Endothelial cell of umbilical vein (primary cell): ENCODE measurements at regions not wholly inside any gene's neighbourhood (a gene's known extent, or its start where the extent isn't known, plus 50 kb on each side); places are given as distances from the start of the nearest gene placed in this dataset.

Experiments
- BruUV-seq: library from RNA; stranded (reverse); fragments of 400-500 nt; replicated peaks from 2 replicates; lab custom pipeline; 2021; lab: Mats Ljungman, UMichigan
- CTCF ChIA-PET: fragments of 300-600, 350-600 bp; sonication (Branson Sonifier 250); formaldehyde crosslinking; loops from one replicate; lab custom pipeline; 2021; ENCODE audit warnings: antibody characterized with exemption, inconsistent platforms; lab: Charles Lee
- POLR2A ChIA-PET: fragments of 300-600, 350-600 bp; sonication (Branson Sonifier 250); formaldehyde crosslinking; loops from one replicate; lab custom pipeline; 2021; ENCODE audit warnings: antibody characterized with exemption, inconsistent platforms; lab: Charles Lee
- DNase-seq: peaks from one replicate; pipeline ENCODE4 v3.0.0-alpha.2; 2011; ENCODE audit warnings: low read depth, low spot score
- FAIRE-seq: peaks from 2 replicates; lab custom pipeline; 2011; peaks lifted over from hg19 to GRCh38; lab: Jason Lieb, UNC
- H2AFZ ChIP-seq: 2 replicates; pipeline ENCODE4 v1.6.0; 2012; ENCODE audit warnings: low read depth, low read length, control low read depth, inconsistent platforms
- H3K27ac ChIP-seq: 2 replicates; pipeline ENCODE4 v1.5.1; 2011; ENCODE audit warnings: low read depth, mild to moderate bottlenecking, control low read depth, low read length, moderate library complexity; ENCODE audit not compliant: insufficient read depth
- H3K27me3 ChIP-seq, 2 experiments: 2 replicates each; pipeline versions ENCODE4 v1.6.0 to v1.6.1; 2011; ENCODE audit warnings: low read length in 2 of 2, mixed read lengths in 1 of 2; ENCODE audit not compliant: control insufficient read depth in 2 of 2, insufficient read depth in 2 of 2
- H3K36me3 ChIP-seq, 2 experiments: 2 replicates in 1 of 2; 3 replicates in 1 of 2; pipeline ENCODE4 v1.5.1; 2011; ENCODE audit warnings: low read length in 2 of 2, mild to moderate bottlenecking in 1 of 2, moderate library complexity in 1 of 2; ENCODE audit not compliant: control insufficient read depth in 2 of 2, insufficient read depth in 2 of 2; ENCODE audit errors: extremely low read depth in 1 of 2
- H3K4me1 ChIP-seq: 3 replicates; pipeline ENCODE4 v1.5.1; 2011; ENCODE audit warnings: mild to moderate bottlenecking, low read length; ENCODE audit not compliant: control insufficient read depth, insufficient read depth; ENCODE audit errors: extremely low read depth
- H3K4me2 ChIP-seq: 2 replicates; pipeline ENCODE4 v1.6.1; 2011; ENCODE audit warnings: low read length, control low read depth, mixed read lengths; ENCODE audit not compliant: insufficient read depth
- H3K4me3 ChIP-seq, 3 experiments: fragments of 200-600 bp in 1 of 3; sonication (generic), shearing (Covaris generic) in 1 of 3; replicated peaks in 1 of 3; 2 replicates each; pipeline ENCODE4 v1.5.1; 2011 to 2016; ENCODE audit warnings: control low read depth in 3 of 3, low read length in 3 of 3, mild to moderate bottlenecking in 2 of 3, inconsistent platforms in 1 of 3, low read depth in 1 of 3, moderate library complexity in 1 of 3; ENCODE audit not compliant: insufficient read depth in 1 of 3
- H3K79me2 ChIP-seq: 2 replicates; pipeline ENCODE4 v1.6.0; 2012; ENCODE audit warnings: low read length, inconsistent platforms; ENCODE audit not compliant: control insufficient read depth, insufficient read depth
- H3K9ac ChIP-seq: replicated peaks from 2 replicates; pipeline ENCODE3; 2011; ENCODE audit warnings: low read length, control low read depth; ENCODE audit not compliant: insufficient read depth; ENCODE audit errors: extremely low read depth
- H3K9me1 ChIP-seq: replicated peaks from 3 replicates; pipeline ENCODE4 v1.6.0; 2011; ENCODE audit warnings: mild to moderate bottlenecking, low read length; ENCODE audit not compliant: control insufficient read depth, insufficient read depth; ENCODE audit errors: extremely low read depth
- H3K9me3 ChIP-seq: replicated peaks from 2 replicates; pipeline ENCODE4 v1.5.1; 2012; ENCODE audit warnings: low read length, inconsistent platforms; ENCODE audit not compliant: control insufficient read depth, insufficient read depth
- H4K20me1 ChIP-seq: replicated peaks from 2 replicates; pipeline ENCODE3; 2011; ENCODE audit warnings: mild to moderate bottlenecking, low read length; ENCODE audit not compliant: control insufficient read depth, insufficient read depth; ENCODE audit errors: extremely low read depth
- CTCF ChIP-seq, 2 donors: IDR thresholded peaks; 1 replicate in 1 of 2; 2 replicates in 1 of 2; pipeline ENCODE4 v1.5.1; 2011; ENCODE audit warnings: low read length in 2 of 2, mild to moderate bottlenecking in 2 of 2, moderate library complexity in 2 of 2, control low read depth in 1 of 2, inconsistent platforms in 1 of 2, low read depth in 1 of 2; ENCODE audit not compliant: insufficient read depth in 1 of 2; ENCODE audit errors: extremely low read depth in 1 of 2
- EZH2 ChIP-seq: IDR thresholded peaks from 2 replicates; pipeline ENCODE4 v1.6.1; 2012; ENCODE audit warnings: borderline replicate concordance, low read depth, mild to moderate bottlenecking, moderate library complexity, low read length, inconsistent platforms; ENCODE audit not compliant: severe bottlenecking
- FOS ChIP-seq: IDR thresholded peaks from 2 replicates; pipeline ENCODE4 v1.6.1; 2011; ENCODE audit warnings: mild to moderate bottlenecking, low read length, moderate library complexity, borderline replicate concordance; ENCODE audit not compliant: insufficient read depth
- GATA2 ChIP-seq: IDR thresholded peaks from 2 replicates; pipeline ENCODE4 v1.7.0; 2011; ENCODE audit warnings: low read depth, mild to moderate bottlenecking, moderate library complexity, mixed read lengths, low read length; ENCODE audit not compliant: insufficient read length, insufficient read depth
- JUN ChIP-seq: IDR thresholded peaks from 2 replicates; pipeline ENCODE4 v1.6.1; 2011; ENCODE audit warnings: borderline replicate concordance, low read depth; ENCODE audit not compliant: insufficient read length, insufficient read depth
- MYC ChIP-seq: IDR thresholded peaks from one replicate; pipeline ENCODE4 v1.6.1; 2011; ENCODE audit warnings: mild to moderate bottlenecking, low read depth, low read length
- POLR2A ChIP-seq: IDR thresholded peaks from 2 replicates; pipeline ENCODE4 v1.6.1; 2012; ENCODE audit warnings: low read depth, mild to moderate bottlenecking, control low read depth, low read length
- POLR2AphosphoS5 ChIP-seq: IDR thresholded peaks from 2 replicates; pipeline ENCODE4 v1.6.1; 2012; ENCODE audit warnings: low read depth, mild to moderate bottlenecking, control low read depth, low read length, moderate library complexity; ENCODE audit not compliant: insufficient read depth
- dilution Hi-C: fragments of 300-500 bp; cut with MboI; formaldehyde crosslinking; loops from one replicate; pipeline ENCODE4 v1.15.0; 2019; ENCODE audit warnings: low sequenced_read_pairs; ENCODE audit not compliant: extremely low pct_ligation_motif_present
- intact Hi-C: fragments of 100-400 bp; cut with micrococcal nuclease; formaldehyde crosslinking; loops from one replicate; pipeline ENCODE4 v1.10.0; 2022
- TF ChIP-seq, protein P1 (sequence below): IDR thresholded peaks from 2 replicates; pipeline ENCODE4 v1.6.1; 2011; ENCODE audit not compliant: insufficient read depth, insufficient read length

DNA sequence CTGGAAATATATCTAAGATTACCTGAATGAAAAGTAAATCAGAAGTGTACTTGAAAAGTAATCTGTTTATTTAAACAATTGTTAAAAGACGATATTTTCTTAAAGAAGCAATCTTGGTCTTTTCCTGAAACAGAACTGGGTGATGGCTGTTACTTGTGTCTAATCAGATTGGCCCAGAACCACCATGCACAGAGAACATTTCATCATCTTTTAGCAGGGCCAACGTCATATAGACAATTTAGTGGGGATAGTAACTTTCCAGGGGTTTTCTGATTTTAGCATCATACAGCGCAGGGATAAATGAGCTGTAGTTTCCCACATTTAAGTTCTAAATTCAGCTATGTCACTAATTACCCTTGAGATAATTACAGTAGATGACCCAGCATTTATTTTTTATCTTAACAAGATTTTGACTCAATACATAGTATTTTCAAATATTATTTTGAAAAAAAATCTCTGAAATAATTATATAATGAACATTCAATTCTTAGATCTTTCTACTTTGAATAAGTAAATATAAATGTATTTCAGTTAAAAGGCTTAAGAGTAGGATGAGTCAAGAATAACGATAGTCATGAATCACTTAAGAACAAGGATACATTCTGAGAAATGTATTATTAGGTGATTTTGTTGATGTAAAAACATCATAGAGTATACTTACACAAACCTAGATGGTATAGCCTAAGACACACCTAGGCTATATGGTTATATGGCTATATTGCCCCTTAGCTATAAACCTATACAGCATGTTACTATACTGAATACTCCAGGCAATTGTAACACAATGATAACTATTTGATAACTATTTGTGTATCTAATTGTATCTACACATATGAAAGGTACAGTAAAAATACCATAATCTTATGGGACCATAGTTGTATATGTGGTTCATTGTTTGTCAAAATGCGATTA, 103.8 kb upstream of the MME start:
- H3K4me2 ChIP-seq: no peak overlapping the region
- TF ChIP-seq GATA2 (no peak), FOS (no peak), EZH2 (no peak), JUN (no peak), POLR2AphosphoS5 (no peak), CTCF (IDR thresholded peaks at IDR 0.05; ENCODE audit: extremely low read depth in 1 of 2, insufficient read depth in 1 of 2, low read depth in 1 of 2, low read length in 2 of 2) (no peak), MYC (no peak), POLR2A (no peak)
- TF ChIP-seq, protein P1, sequence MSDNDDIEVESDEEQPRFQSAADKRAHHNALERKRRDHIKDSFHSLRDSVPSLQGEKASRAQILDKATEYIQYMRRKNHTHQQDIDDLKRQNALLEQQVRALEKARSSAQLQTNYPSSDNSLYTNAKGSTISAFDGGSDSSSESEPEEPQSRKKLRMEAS: no peak
- H3K79me2 ChIP-seq: no peaks in the 10 kb centered on the region
- BruUV-seq: no TSS peak
- no peak overlapping the region for H3K9ac ChIP-seq
- H3K9me1 ChIP-seq: no peaks in the 10 kb centered on the region
- peaks cover 7% of the 10 kb centered on the region for H3K4me1 ChIP-seq
- DNase-seq: no peak
- no peak overlapping the region for H2AFZ ChIP-seq
- no peaks in the 10 kb centered on the region for H3K27me3 ChIP-seq
- dilution Hi-C loops: no loop called here
- POLR2A ChIA-PET: interaction anchor here (0.7 kb wide), 1 partner anchor 29 kb away, joined by 4 read pairs; no protein-coding TSS in a partner anchor
- intact Hi-C loops: no loop called here
- H3K4me3 ChIP-seq: no peak overlapping the region
- H3K27ac ChIP-seq: no peak overlapping the region
- CTCF ChIA-PET: no interaction called here
- no peaks in the 10 kb centered on the region for H3K36me3 ChIP-seq
- no peak for FAIRE-seq
- H4K20me1 ChIP-seq: no peaks in the 10 kb centered on the region
- no peaks in the 10 kb centered on the region for H3K9me3 ChIP-seq
